Neuronal stem cell (in vitro differentiated cells): ENCODE measurements at regions not wholly inside any gene's neighbourhood (a gene's known extent, or its start where the extent isn't known, plus 50 kb on each side); places are given as distances from the start of the nearest gene placed in this dataset.

ENCODE experiments used
- DNase-seq: peaks from one replicate; pipeline ENCODE4 v3.0.0-alpha.2; 2013; ENCODE audit warnings: low spot score
- H2AFZ ChIP-seq: one replicate; pipeline ENCODE4 v1.6.1; 2013; ENCODE audit warnings: mild to moderate bottlenecking, low read length, inconsistent platforms
- H2AK5ac ChIP-seq: 2 replicates; pipeline ENCODE4 v1.6.1; 2013; ENCODE audit warnings: low read depth, mild to moderate bottlenecking, inconsistent platforms, low read length, moderate library complexity, mixed read lengths
- H2BK120ac ChIP-seq: 2 replicates; pipeline ENCODE4 v1.6.1; 2013; ENCODE audit warnings: low read depth, mild to moderate bottlenecking, inconsistent platforms, low read length, moderate library complexity, mixed read lengths
- H2BK12ac ChIP-seq: one replicate; pipeline ENCODE4 v1.6.1; 2013; ENCODE audit warnings: low read length, inconsistent platforms
- H2BK15ac ChIP-seq: 2 replicates; pipeline ENCODE4 v1.6.1; 2013; ENCODE audit warnings: mild to moderate bottlenecking, low read length, inconsistent platforms, mixed read lengths
- H2BK5ac ChIP-seq: one replicate; pipeline ENCODE4 v1.6.1; 2013; ENCODE audit warnings: inconsistent platforms, mild to moderate bottlenecking, low read length, moderate library complexity
- H3K14ac ChIP-seq: one replicate; pipeline ENCODE4 v1.6.1; 2013; ENCODE audit warnings: low read length, inconsistent platforms
- H3K18ac ChIP-seq: 2 replicates; pipeline ENCODE4 v1.6.1; 2013; ENCODE audit warnings: low read length, inconsistent platforms
- H3K23ac ChIP-seq: 2 replicates; pipeline ENCODE4 v1.6.1; 2013; ENCODE audit warnings: low read depth, mild to moderate bottlenecking, mixed read lengths, low read length, inconsistent platforms; ENCODE audit not compliant: poor library complexity
- H3K27ac ChIP-seq: replicated peaks from 3 replicates; pipeline ENCODE4 v1.5.1; 2013; ENCODE audit warnings: low read length, inconsistent platforms
- H3K27me3 ChIP-seq, 3 experiments: 2 replicates each; pipeline ENCODE4 v1.6.1; 2013; ENCODE audit warnings: low read length in 3 of 3, mild to moderate bottlenecking in 2 of 3, inconsistent platforms in 1 of 3, low read depth in 1 of 3, mixed read lengths in 1 of 3, moderate library complexity in 1 of 3; ENCODE audit not compliant: control insufficient read depth in 3 of 3, insufficient read depth in 3 of 3
- H3K36me3 ChIP-seq, 2 donors: replicated peaks in 1 of 2; 2 replicates each; pipeline ENCODE4 v1.6.1; 2013; ENCODE audit warnings: low read length in 2 of 2; ENCODE audit not compliant: control insufficient read depth in 2 of 2, insufficient read depth in 2 of 2
- H3K4ac ChIP-seq: 2 replicates; pipeline ENCODE4 v1.6.1; 2013; ENCODE audit warnings: inconsistent platforms, mild to moderate bottlenecking, low read length, moderate library complexity
- H3K4me1 ChIP-seq, 2 donors: 1 replicate in 1 of 2; 2 replicates in 1 of 2; pipeline ENCODE4 v1.6.1; 2013; ENCODE audit warnings: low read length in 2 of 2, low read depth in 1 of 2; ENCODE audit not compliant: control insufficient read depth in 2 of 2, insufficient read depth in 1 of 2
- H3K4me2 ChIP-seq: one replicate; pipeline ENCODE4 v1.6.1; 2013; ENCODE audit warnings: mild to moderate bottlenecking, low read length, inconsistent platforms; ENCODE audit not compliant: insufficient read depth, poor library complexity, severe bottlenecking
- H3K4me3 ChIP-seq, 2 donors: 2 replicates each; pipeline ENCODE4 v1.5.1; 2013; ENCODE audit warnings: low read length in 2 of 2, mild to moderate bottlenecking in 2 of 2, inconsistent platforms in 1 of 2, moderate library complexity in 1 of 2
- H3K79me1 ChIP-seq: one replicate; pipeline ENCODE4 v1.6.1; 2013; ENCODE audit warnings: low read depth, mild to moderate bottlenecking, inconsistent platforms, low read length, moderate library complexity
- H3K9ac ChIP-seq: one replicate; pipeline ENCODE4 v1.6.1; 2013; ENCODE audit warnings: mild to moderate bottlenecking, low read depth, low read length, inconsistent platforms; ENCODE audit not compliant: poor library complexity
- H3K9me3 ChIP-seq, 2 donors: replicated peaks in 1 of 2; 2 replicates each; pipeline versions ENCODE3 to v1.6.1; 2013; ENCODE audit warnings: low read length in 2 of 2, mild to moderate bottlenecking in 2 of 2, inconsistent platforms in 1 of 2, low read depth in 1 of 2, mixed read lengths in 1 of 2, moderate library complexity in 1 of 2; ENCODE audit not compliant: control insufficient read depth in 2 of 2, insufficient read depth in 1 of 2
- H4K8ac ChIP-seq: one replicate; pipeline ENCODE4 v1.6.1; 2013; ENCODE audit warnings: low read depth, mild to moderate bottlenecking, inconsistent platforms, low read length, moderate library complexity
- H4K91ac ChIP-seq: one replicate; pipeline ENCODE4 v1.6.1; 2013; ENCODE audit warnings: low read length, low read depth, mild to moderate bottlenecking, inconsistent platforms; ENCODE audit not compliant: poor library complexity
- WGBS, 2 donors: extraction: QIAGEN DNeasy Blood & Tissue Kit; methylation state at CpG; one replicate each; pipeline ENCODE4 v1.1.7; 2013; ENCODE audit warnings: missing lambda C conversion rate in 2 of 2, mixed read lengths in 1 of 2; ENCODE audit not compliant: insufficient read length in 2 of 2, insufficient replicate concordance in 1 of 2; ENCODE audit errors: extremely low coverage in 2 of 2; 5-methylcytosine and 5-hydroxymethylcytosine counted together

- Histone ChIP-seq H3K18ac (no peak overlapping the region), H3K23ac (no peak overlapping the region), H4K91ac (no peak overlapping the region), H2AFZ (no peak overlapping the region), H3K27me3 (no peaks in the 10 kb centered on the region), H3K27ac (no peak overlapping the region), H2BK5ac (no peak overlapping the region), H3K4me1 (no peaks in the 10 kb centered on the region), H3K14ac (no peak overlapping the region), H4K8ac (no peak overlapping the region), H2BK12ac (no peak overlapping the region), H3K4me2 (no peak overlapping the region), H3K36me3 (no peaks in the 10 kb centered on the region), H2BK120ac (no peak overlapping the region), H3K79me1 (no peaks in the 10 kb centered on the region), H2BK15ac (no peak overlapping the region), H3K9ac (no peak overlapping the region), H2AK5ac (no peak overlapping the region), H3K9me3 (no peaks in the 10 kb centered on the region), H3K4me3 (no peak overlapping the region), H3K4ac (no peak overlapping the region)
- no peak for DNase-seq
Observed at GRCh38 chr4:95732061-95732460, 107.8 kb upstream of the PDHA2 start.

- Histone ChIP-seq H3K4me1 (peaks cover 0 to 3% of the 10 kb centered on the region in 2 donors), H2BK120ac (no peak overlapping the region), H3K9me3 (no peaks in the 10 kb centered on the region), H4K8ac (no peak overlapping the region), H3K9ac (no peak overlapping the region), H3K36me3 (no peaks in the 10 kb centered on the region), H4K91ac (no peak overlapping the region), H3K14ac (no peak overlapping the region), H3K4ac (no peak overlapping the region), H3K4me2 (no peak overlapping the region), H2AFZ (peak overlapping the region; percentile 96), H3K27ac (no peak overlapping the region), H2BK12ac (no peak overlapping the region), H3K18ac (no peak overlapping the region), H2AK5ac (no peak overlapping the region), H3K4me3 (peak overlapping the region in 1 of 2 donors; percentile 11), H3K27me3 (no peaks in the 10 kb centered on the region), H3K23ac (no peak overlapping the region), H2BK15ac (no peak overlapping the region), H3K79me1 (no peaks in the 10 kb centered on the region), H2BK5ac (no peak overlapping the region)
- no peak for DNase-seq
- WGBS, 2 donors, result no CpG with 5 or more reads among the region's 9 CpGs
Observed at GRCh38 chr4:95729596-95729995, 110.3 kb upstream of the PDHA2 start.

DNA sequence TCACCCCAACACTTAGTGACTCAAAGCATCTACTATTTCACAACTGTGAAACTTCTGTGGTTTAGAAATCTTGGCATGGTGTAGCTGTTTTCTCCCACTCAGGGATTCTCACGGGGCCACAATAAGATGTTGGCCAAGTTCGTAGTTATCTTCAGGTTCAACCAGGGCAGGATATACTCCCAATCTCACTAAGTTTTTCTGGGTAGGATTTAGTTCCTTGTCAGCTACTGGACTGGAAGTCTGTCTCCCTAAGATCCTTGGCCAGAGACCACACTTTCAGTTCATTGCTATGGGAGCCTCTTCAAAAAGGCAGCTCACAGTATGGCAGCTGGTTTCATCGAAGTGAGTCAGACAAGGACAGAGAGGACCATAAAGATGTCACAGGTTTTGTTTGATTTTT lies 111.7 kb upstream of the PDHA2 start:
- H3K4me2 ChIP-seq, result no peak overlapping the region
- H3K4me1 ChIP-seq, result peaks cover 0 to 3% of the 10 kb centered on the region in 2 donors
- no peak overlapping the region for H3K9ac ChIP-seq
- no peak overlapping the region for H3K4ac ChIP-seq
- no peak overlapping the region for H2BK15ac ChIP-seq
- DNase-seq, result no peak
- no peaks in the 10 kb centered on the region for H3K27me3 ChIP-seq
- H3K36me3 ChIP-seq, result no peaks in the 10 kb centered on the region
- no CpG with 5 or more reads among the region's 3 CpGs for WGBS, 2 donors
- H3K14ac ChIP-seq, result no peak overlapping the region
- no peak overlapping the region for H2BK12ac ChIP-seq
- no peak overlapping the region for H2AFZ ChIP-seq
- H3K27ac ChIP-seq, result no peak overlapping the region
- H3K4me3 ChIP-seq, result no peak overlapping the region
- H3K9me3 ChIP-seq, result no peaks in the 10 kb centered on the region
- no peak overlapping the region for H2AK5ac ChIP-seq
- no peak overlapping the region for H3K23ac ChIP-seq
- no peaks in the 10 kb centered on the region for H3K79me1 ChIP-seq
- H4K8ac ChIP-seq, result no peak overlapping the region
- H2BK120ac ChIP-seq, result no peak overlapping the region
- no peak overlapping the region for H2BK5ac ChIP-seq
- H4K91ac ChIP-seq, result no peak overlapping the region
- H3K18ac ChIP-seq, result no peak overlapping the region

DNA sequence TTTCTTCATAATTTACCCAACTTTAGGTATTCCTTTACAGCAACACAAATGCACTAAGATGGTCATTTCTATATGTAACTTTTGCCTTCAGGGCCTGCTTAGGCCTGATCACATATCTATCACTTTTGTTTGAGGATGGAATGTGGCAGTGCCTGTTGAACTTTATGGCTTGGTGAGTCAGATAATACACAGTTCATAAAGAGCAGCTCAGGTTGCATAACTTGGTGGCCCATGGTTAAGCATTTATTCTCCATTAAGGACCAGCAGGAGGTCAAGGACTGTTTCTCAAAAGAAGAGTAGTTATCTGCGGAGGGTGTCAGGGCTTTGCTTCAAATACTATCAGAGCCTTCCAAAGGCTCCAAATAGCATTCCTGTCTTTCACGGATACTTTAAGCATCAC lies 124.1 kb upstream of the PDHA2 start:
- Histone ChIP-seq H3K4me1 (no peaks in the 10 kb centered on the region), H3K18ac (no peak overlapping the region), H3K9ac (no peak overlapping the region), H3K27ac (no peak overlapping the region), H2BK5ac (no peak overlapping the region), H2BK15ac (no peak overlapping the region), H3K4me2 (no peak overlapping the region), H3K4me3 (no peak overlapping the region), H2AK5ac (no peak overlapping the region), H3K14ac (no peak overlapping the region), H3K27me3 (no peaks in the 10 kb centered on the region), H3K23ac (no peak overlapping the region), H3K4ac (no peak overlapping the region), H3K9me3 (no peaks in the 10 kb centered on the region), H4K91ac (no peak overlapping the region), H3K79me1 (no peaks in the 10 kb centered on the region), H2BK120ac (no peak overlapping the region), H2BK12ac (no peak overlapping the region), H2AFZ (no peak overlapping the region), H4K8ac (no peak overlapping the region), H3K36me3 (no peaks in the 10 kb centered on the region)
- no peak for DNase-seq
- WGBS, 2 donors, result no CpG with 5 or more reads among the region's 2 CpGs
